ENCODE measurements at regions not wholly inside any gene's neighbourhood (a gene's known extent, or its start where the extent isn't known, plus 50 kb on each side); places are given as distances from the start of the nearest gene placed in this dataset.
A peak's percentile ranks its signal among the peaks of the same experiment; 100 is the strongest.

DNA sequence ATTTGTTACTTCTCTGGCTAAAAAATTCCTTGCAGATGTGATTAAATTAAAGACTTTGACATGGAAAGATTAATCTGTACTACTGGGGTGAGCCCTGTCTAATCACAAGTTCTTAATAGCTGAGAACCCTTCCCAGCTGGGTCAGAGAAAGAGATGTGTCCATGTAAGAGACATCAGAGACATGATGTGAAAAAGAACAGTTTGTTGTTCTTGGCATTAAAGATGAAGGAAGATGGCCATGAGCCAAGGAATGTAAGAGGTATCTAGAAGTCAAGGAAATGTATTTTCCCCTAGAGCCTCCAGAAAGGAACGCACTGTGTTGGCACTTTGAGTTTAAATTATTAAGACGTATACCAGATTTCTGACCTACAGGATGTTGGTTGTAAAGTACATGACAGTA lies 1271.5 kb upstream of the PRMT6 start:
- H3K27ac ChIP-seq: no peak overlapping the region
- FAIRE-seq (no peak), ATAC-seq (no peak), DNase-seq (no peak)
- H3K27me3 ChIP-seq: no peaks in the 10 kb centered on the region
- no peaks in the 10 kb centered on the region for H3K36me3 ChIP-seq
- TF ChIP-seq, protein P1, sequence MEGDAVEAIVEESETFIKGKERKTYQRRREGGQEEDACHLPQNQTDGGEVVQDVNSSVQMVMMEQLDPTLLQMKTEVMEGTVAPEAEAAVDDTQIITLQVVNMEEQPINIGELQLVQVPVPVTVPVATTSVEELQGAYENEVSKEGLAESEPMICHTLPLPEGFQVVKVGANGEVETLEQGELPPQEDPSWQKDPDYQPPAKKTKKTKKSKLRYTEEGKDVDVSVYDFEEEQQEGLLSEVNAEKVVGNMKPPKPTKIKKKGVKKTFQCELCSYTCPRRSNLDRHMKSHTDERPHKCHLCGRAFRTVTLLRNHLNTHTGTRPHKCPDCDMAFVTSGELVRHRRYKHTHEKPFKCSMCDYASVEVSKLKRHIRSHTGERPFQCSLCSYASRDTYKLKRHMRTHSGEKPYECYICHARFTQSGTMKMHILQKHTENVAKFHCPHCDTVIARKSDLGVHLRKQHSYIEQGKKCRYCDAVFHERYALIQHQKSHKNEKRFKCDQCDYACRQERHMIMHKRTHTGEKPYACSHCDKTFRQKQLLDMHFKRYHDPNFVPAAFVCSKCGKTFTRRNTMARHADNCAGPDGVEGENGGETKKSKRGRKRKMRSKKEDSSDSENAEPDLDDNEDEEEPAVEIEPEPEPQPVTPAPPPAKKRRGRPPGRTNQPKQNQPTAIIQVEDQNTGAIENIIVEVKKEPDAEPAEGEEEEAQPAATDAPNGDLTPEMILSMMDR (IDR thresholded peaks at IDR 0.05): no peak
- intact Hi-C loops (cut with DNase I): no loop called here
- 26 to 33% methylated on average over 2 of the region's 2 CpGs for WGBS, 2 donors
- H3K4me1 ChIP-seq: no peaks in the 10 kb centered on the region
- H3K9me3 ChIP-seq: no peaks in the 10 kb centered on the region
- H3K4me3 ChIP-seq: no peak overlapping the region

DNA sequence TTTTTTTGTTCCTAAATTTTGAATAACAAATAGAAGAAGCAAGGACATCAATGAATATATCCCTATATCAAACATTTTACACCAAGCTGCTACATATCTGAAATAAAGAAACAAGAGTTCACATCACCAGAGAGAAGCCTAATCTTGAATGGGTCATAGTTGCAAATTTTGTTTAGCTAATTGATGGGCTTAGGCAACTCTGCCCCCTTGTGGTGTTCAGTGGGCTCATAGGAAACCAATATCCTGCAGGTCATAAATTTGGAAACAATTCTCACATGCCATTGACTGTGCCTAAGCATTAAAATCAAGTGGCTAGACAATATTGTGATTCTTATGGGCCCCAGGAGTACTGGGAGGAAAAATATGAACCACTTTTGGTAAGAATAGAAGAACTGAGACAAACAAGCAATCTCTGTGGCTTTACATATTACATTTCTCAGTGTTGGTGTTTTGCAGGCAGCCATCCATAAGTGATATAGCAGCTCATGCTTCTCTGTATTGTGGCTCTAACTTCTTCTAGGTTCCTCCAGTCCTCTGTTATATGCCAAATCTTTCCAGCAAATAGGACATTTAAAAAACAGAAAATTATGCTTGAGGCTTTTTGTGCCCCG lies 1262.8 kb upstream of the PRMT6 start:
- Histone ChIP-seq H3K27ac (no peak overlapping the region), H3K4me3 (no peak overlapping the region), H3K9me3 (no peaks in the 10 kb centered on the region), H3K36me3 (no peaks in the 10 kb centered on the region), H3K27me3 (no peaks in the 10 kb centered on the region), H3K4me1 (no peaks in the 10 kb centered on the region)
- 86 to 88% methylated on average over 1 of the region's 1 CpG for WGBS, 2 donors
- DNase-seq (peak in 2 of 6 donors; percentile 9 to 37), FAIRE-seq (no peak), ATAC-seq (peak in 3 of 4 donors; percentile 46 to 65 (median 52))
- TF ChIP-seq, protein P1 (IDR thresholded peaks at IDR 0.05): peak; percentile 9 to 55 (median 46)
- intact Hi-C loops (cut with DNase I): loop anchor here in 1 of 3 donors (10.0 kb wide), 1 partner anchor 1009 kb away; no protein-coding TSS in a partner anchor

DNA sequence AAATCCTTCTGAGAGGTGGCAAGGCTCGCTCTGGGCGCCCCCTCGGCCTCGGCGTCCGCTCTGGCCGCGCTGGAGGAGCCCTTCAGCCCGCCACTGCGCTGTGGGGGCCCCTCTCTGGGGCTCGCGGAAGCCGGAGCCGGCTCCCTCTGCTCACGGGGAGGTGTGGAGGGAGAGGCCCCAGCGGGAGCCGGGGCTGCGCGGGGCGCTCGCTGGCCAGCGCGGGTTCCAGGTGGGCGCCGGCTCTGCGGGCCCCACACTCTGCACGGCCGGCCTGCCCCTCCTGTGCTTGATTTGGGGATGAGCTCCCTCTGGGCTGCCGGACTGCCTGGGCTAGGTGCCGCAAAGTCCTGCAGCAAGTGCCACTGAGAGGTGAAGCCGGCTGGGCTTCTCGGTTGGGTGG lies 1260.7 kb upstream of the PRMT6 start:
- TF ChIP-seq, protein P1 (IDR thresholded peaks at IDR 0.05): no peak
- no peaks in the 10 kb centered on the region for H3K27me3 ChIP-seq
- no peak overlapping the region for H3K4me3 ChIP-seq
- FAIRE-seq (no peak), ATAC-seq (no peak), DNase-seq (peak in 2 of 6 donors; percentile 3 to 43)
- H3K4me1 ChIP-seq: no peaks in the 10 kb centered on the region
- H3K27ac ChIP-seq: no peak overlapping the region
- intact Hi-C loops (cut with DNase I): loop anchor here in 1 of 3 donors (10.0 kb wide), 1 partner anchor 1011 kb away; no protein-coding TSS in a partner anchor
- H3K9me3 ChIP-seq: no peaks in the 10 kb centered on the region
- WGBS, 2 donors: 85 to 91% methylated on average over 26 to 31 of the region's 32 CpGs
- no peaks in the 10 kb centered on the region for H3K36me3 ChIP-seq

DNA sequence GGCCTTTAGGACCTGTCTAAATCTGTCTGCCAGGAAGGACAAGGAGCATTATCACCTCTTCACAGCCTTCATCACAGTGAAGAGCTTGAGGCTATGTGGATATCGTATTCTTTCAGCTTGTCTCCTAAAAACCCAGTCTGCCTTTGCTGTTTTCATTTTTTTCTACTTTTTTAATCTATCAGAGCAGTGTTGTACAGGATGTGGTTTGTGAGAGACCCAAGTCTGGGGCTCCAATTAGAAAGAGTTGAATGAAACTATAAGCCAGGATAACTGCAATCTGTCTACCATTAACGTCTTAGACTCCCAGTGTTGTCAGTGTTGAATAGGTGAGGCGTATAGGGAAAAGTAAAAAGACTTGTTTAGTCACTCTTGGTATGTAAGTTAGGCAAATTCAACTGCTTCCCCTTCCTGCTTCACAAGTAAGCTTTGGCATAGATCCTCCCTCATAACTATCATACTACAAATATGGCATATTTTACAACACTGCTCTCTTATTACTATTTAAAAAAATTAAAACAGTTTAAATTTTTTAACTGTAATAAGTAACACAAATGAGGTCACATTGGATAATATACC lies 1225.8 kb upstream of the PRMT6 start:
- TF ChIP-seq, protein P1 (IDR thresholded peaks at IDR 0.05): no peak
- H3K27me3 ChIP-seq: no peaks in the 10 kb centered on the region
- 26 to 33% methylated on average over 3 of the region's 3 CpGs for WGBS, 2 donors

DNA sequence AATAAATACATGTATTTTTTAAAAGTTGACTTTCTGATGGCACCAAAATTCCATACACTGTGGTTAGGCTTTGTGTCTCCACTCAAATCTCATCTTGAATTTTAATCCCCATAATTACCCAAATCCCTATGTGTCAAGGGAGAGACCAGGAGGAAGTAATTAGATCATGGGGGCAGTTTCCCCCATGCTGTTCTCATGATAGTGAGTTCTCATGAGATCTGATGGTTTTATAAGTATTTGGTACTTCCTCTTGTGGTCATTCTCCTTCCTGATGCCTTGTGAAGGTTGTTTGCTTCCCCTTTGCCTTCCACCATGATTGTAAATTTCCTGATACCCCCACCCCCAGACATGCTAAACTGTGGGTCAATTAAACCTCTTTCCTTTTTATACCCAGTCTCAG lies 1218.4 kb upstream of the PRMT6 start:
- no peak overlapping the region for H3K27ac ChIP-seq
- FAIRE-seq: no peak

More for the DNA sequence above, 1225.8 kb upstream of the PRMT6 start:
- Histone ChIP-seq H3K36me3 (no peaks in the 10 kb centered on the region), H3K27ac (no peak overlapping the region), H3K9me3 (no peaks in the 10 kb centered on the region), H3K4me3 (no peak overlapping the region), H3K4me1 (no peaks in the 10 kb centered on the region)
- ATAC-seq (no peak), FAIRE-seq (no peak), DNase-seq (no peak)
- intact Hi-C loops (cut with DNase I): no loop called here

More for the DNA sequence above, 1218.4 kb upstream of the PRMT6 start:
- Histone ChIP-seq H3K4me3 (no peak overlapping the region), H3K36me3 (no peaks in the 10 kb centered on the region), H3K9me3 (no peaks in the 10 kb centered on the region), H3K4me1 (no peaks in the 10 kb centered on the region), H3K27me3 (no peaks in the 10 kb centered on the region)
- TF ChIP-seq, protein P1 (IDR thresholded peaks at IDR 0.05): no peak
- ATAC-seq (no peak), DNase-seq (no peak)
- intact Hi-C loops (cut with DNase I): no loop called here

Data from pancreas (tissue), 10 donors.